ENCODE measurements at regions not wholly inside any gene's neighbourhood (a gene's known extent, or its start where the extent isn't known, plus 50 kb on each side); places are given as distances from the start of the nearest gene placed in this dataset.

DNA sequence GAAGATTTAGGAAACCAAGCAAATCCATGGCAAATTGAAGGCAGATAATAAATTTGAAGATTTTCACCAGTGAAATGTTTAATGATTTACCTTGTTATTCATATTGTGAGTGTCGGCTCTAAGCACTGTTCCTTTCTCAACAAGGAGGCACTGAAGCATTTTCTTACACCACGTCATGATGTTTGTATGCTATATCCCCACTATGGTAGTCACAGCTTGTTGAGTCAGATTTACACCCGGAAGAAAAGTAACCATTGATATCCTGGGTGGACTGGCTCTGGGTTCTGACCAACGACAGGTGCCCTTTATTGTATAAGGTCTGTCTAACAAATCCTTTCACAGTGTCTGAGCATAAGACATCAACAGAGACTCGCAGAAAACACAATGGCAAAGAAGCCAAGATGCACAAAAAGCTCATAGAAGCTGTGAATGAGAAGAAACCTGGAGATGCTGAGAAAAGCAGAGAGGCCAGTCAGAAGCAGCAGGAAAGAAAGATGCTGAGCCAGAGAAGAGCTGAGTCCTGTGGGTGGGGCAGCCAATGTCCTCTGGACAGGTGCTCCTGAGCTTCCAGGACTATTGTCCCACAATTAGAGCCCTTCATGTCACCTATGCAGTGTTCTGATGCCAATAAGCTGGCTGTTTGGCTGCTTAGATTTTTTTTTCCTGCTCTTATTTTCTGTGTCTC is 49.7 kb upstream of the ARHGAP5 start:
- no peak for DNase-seq

Data from DMS79 treated with DMSO at 0.1 percent for 48 hours (cell line).